DMS153 treated with DMSO at 0.1 percent for 48 hours (cell line): ENCODE measurements at regions not wholly inside any gene's neighbourhood (a gene's known extent, or its start where the extent isn't known, plus 50 kb on each side); places are given as distances from the start of the nearest gene placed in this dataset.
A peak's percentile ranks its signal among the peaks of the same experiment; 100 is the strongest.

ENCODE experiments used
- DNase-seq: peaks from one replicate; lab custom pipeline; 2025; ENCODE audit not compliant: unreplicated experiment; lab: John Stamatoyannopoulos, UW

GRCh38 chr11:119889728-119890280 is 160.8 kb upstream of the NECTIN1 start:
- DNase-seq, result no peak

- DNase-seq, result no peak
Observed at GRCh38 chr11:119889111-119889510, 160.1 kb upstream of the NECTIN1 start.

GRCh38 chr11:119888119-119888518 is 159.1 kb upstream of the NECTIN1 start:
- no peak for DNase-seq

GRCh38 chr11:119886667-119887230 is 157.7 kb upstream of the NECTIN1 start:
- no peak for DNase-seq

GRCh38 chr11:119885861-119886567 is 157.0 kb upstream of the NECTIN1 start:
- no peak for DNase-seq

- peak; percentile 45 for DNase-seq
Observed at GRCh38 chr11:119885067-119885466, 156.1 kb upstream of the NECTIN1 start.

GRCh38 chr11:119882316-119882715 is 153.3 kb upstream of the NECTIN1 start:
- no peak for DNase-seq

- DNase-seq, result no peak
Observed at GRCh38 chr11:119880873-119881272, 151.9 kb upstream of the NECTIN1 start.

- no peak for DNase-seq
Observed at GRCh38 chr11:119880143-119880542, 151.1 kb upstream of the NECTIN1 start.

GRCh38 chr11:119878990-119879389 is 150.0 kb upstream of the NECTIN1 start:
- DNase-seq, result no peak

GRCh38 chr11:119876841-119877240 is 147.8 kb upstream of the NECTIN1 start:
- DNase-seq, result no peak

GRCh38 chr11:119875841-119876600 is 147.0 kb upstream of the NECTIN1 start:
- no peak for DNase-seq

- DNase-seq, result peak; percentile 18
Observed at GRCh38 chr11:119874660-119875238, 145.7 kb upstream of the NECTIN1 start.

- DNase-seq, result peak; percentile 30
Observed at GRCh38 chr11:119873761-119874421, 144.9 kb upstream of the NECTIN1 start.

- no peak for DNase-seq
Observed at GRCh38 chr11:119872611-119873310, 143.8 kb upstream of the NECTIN1 start.

- DNase-seq, result no peak
Observed at GRCh38 chr11:119865661-119866156, 136.7 kb upstream of the NECTIN1 start.

- no peak for DNase-seq
Observed at GRCh38 chr11:119864836-119865235, 135.8 kb upstream of the NECTIN1 start.

- peak; percentile 88 for DNase-seq
Observed at GRCh38 chr11:119863851-119864601, 135.0 kb upstream of the NECTIN1 start.

- DNase-seq, result no peak
Observed at GRCh38 chr11:119863236-119863635, 134.2 kb upstream of the NECTIN1 start.
